K562 (cell line): ENCODE measurements at regions not wholly inside any gene's neighbourhood (a gene's known extent, or its start where the extent isn't known, plus 50 kb on each side); places are given as distances from the start of the nearest gene placed in this dataset.

Source experiments
- ATAC-seq: fragments of 200-7000 bp; cut with Tn5 transposase; 3 replicates; pipeline ENCODE4 v1.9.1; 2020; ENCODE audit warnings: moderate library complexity
- BruUV-seq: library from RNA; stranded (reverse); fragments of 400-500 nt; replicated peaks from 2 replicates; lab custom pipeline; 2021; lab: Mats Ljungman, UMichigan
- CTCF ChIA-PET: fragments of 300-600 bp; formaldehyde crosslinking; extraction: SDS; loops from one replicate; lab custom pipeline; 2021; ENCODE audit warnings: low intra/inter-chr PET ratio; lab: Yijun Ruan, JAX
- POLR2A ChIA-PET: fragments of 300-600, 350-650 bp; sonication (Branson Sonifier 250); formaldehyde crosslinking; extraction: SDS; loops from one replicate; lab custom pipeline; 2021; ENCODE audit warnings: antibody characterized with exemption, inconsistent platforms; lab: Yijun Ruan, JAX
- DNase-seq, 4 experiments: peaks; one replicate each; pipeline versions ENCODE4 v3.0.0 to v3.0.0-alpha.2; 2011 to 2018; ENCODE audit warnings: low spot score in 3 of 4, mixed read lengths in 3 of 4; ENCODE audit errors: extremely low read depth in 1 of 4
- FAIRE-seq: peaks from 2 replicates; lab custom pipeline; 2011; peaks lifted over from hg19 to GRCh38; lab: Jason Lieb, UNC
- H2AFZ ChIP-seq: 2 replicates; pipeline ENCODE4 v1.6.0; 2011; ENCODE audit warnings: low read depth, low read length, control low read depth, inconsistent platforms
- H3K27ac ChIP-seq: fragments of 200-600 bp; 3 replicates; pipeline ENCODE4 v1.8.0; 2011; ENCODE audit warnings: low read depth, mild to moderate bottlenecking, control low read depth, inconsistent platforms, low read length, moderate library complexity, mixed read lengths; ENCODE audit errors: extremely low read depth
- H3K27me3 ChIP-seq, 2 experiments: fragments of 300-600 bp in 1 of 2; 2 replicates in 1 of 2; 3 replicates in 1 of 2; pipeline versions ENCODE4 v1.6.0 to v1.8.0; 2011; ENCODE audit warnings: inconsistent platforms in 2 of 2, low read length in 2 of 2, mild to moderate bottlenecking in 1 of 2, mixed read lengths in 1 of 2, moderate library complexity in 1 of 2; ENCODE audit not compliant: control insufficient read depth in 2 of 2, insufficient read depth in 2 of 2
- H3K36me3 ChIP-seq: fragments of 300-600 bp; 3 replicates; pipeline ENCODE4 v1.8.0; 2011; ENCODE audit warnings: mild to moderate bottlenecking, low read length, inconsistent platforms; ENCODE audit not compliant: control insufficient read depth, insufficient read depth
- H3K4me1 ChIP-seq, 2 experiments: fragments of 200-600 bp in 1 of 2; replicated peaks in 1 of 2; 2 replicates in 1 of 2; 3 replicates in 1 of 2; pipeline versions ENCODE4 v1.5.1 to v1.8.0; 2011; ENCODE audit warnings: inconsistent platforms in 2 of 2, low read length in 2 of 2, mild to moderate bottlenecking in 1 of 2, mixed read lengths in 1 of 2, moderate library complexity in 1 of 2; ENCODE audit not compliant: control insufficient read depth in 2 of 2, insufficient read depth in 2 of 2
- H3K4me2 ChIP-seq: 2 replicates; pipeline ENCODE4 v1.6.1; 2011; ENCODE audit warnings: low read length, control low read depth, inconsistent platforms, mixed read lengths; ENCODE audit not compliant: insufficient read depth
- H3K4me3 ChIP-seq: fragments of 200-600 bp; sonication (generic), shearing (Covaris generic); 2 replicates; pipeline ENCODE4 v1.5.1; 2016; ENCODE audit warnings: control low read depth, inconsistent platforms
- H3K79me2 ChIP-seq: fragments of 200-600 bp; 3 replicates; pipeline ENCODE4 v1.8.0; 2011; ENCODE audit warnings: low read length, inconsistent platforms; ENCODE audit not compliant: control insufficient read depth, insufficient read depth
- H3K9ac ChIP-seq, 2 experiments: 2 replicates each; pipeline versions ENCODE4 v1.6.0 to v1.6.1; 2011; ENCODE audit warnings: low read depth in 2 of 2, low read length in 2 of 2, control low read depth in 1 of 2, inconsistent platforms in 1 of 2, mild to moderate bottlenecking in 1 of 2, mixed read lengths in 1 of 2; ENCODE audit not compliant: insufficient read depth in 1 of 2
- H3K9me1 ChIP-seq: one replicate; pipeline ENCODE4 v1.6.0; 2011; ENCODE audit warnings: inconsistent platforms, mild to moderate bottlenecking, low read length, moderate library complexity; ENCODE audit not compliant: control insufficient read depth, insufficient read depth
- H3K9me3 ChIP-seq: replicated peaks from 2 replicates; pipeline ENCODE4 v1.5.1; 2011; ENCODE audit warnings: low read depth, low read length, inconsistent platforms; ENCODE audit not compliant: control insufficient read depth, insufficient read depth
- H4K20me1 ChIP-seq: replicated peaks from 2 replicates; pipeline ENCODE4 v1.6.1; 2011; ENCODE audit warnings: low read length, inconsistent platforms, mixed read lengths; ENCODE audit not compliant: control insufficient read depth, insufficient read depth
- CBX3 ChIP-seq, 2 experiments: IDR thresholded peaks; 1 replicate in 1 of 2; 2 replicates in 1 of 2; pipeline ENCODE4 v1.6.1; 2012; ENCODE audit warnings: inconsistent platforms in 2 of 2, low read length in 2 of 2, borderline replicate concordance in 1 of 2, control low read depth in 1 of 2
- CBX5 ChIP-seq: IDR thresholded peaks from 2 replicates; pipeline ENCODE4 v1.6.1; 2014; ENCODE audit warnings: low read depth, borderline replicate concordance
- CLOCK ChIP-seq: fragments of 250-450 bp; sonication (Bioruptor Pico); IDR thresholded peaks from 2 replicates; pipeline ENCODE4 v1.4.0; 2020; ENCODE audit warnings: mild to moderate bottlenecking, moderate library complexity, borderline replicate concordance
- CTBP1 ChIP-seq: fragments of 450-650 bp; IDR thresholded peaks from 2 replicates; pipeline ENCODE4 v1.6.1; 2016; ENCODE audit warnings: borderline replicate concordance
- HDAC1 ChIP-seq, 2 experiments: fragments of 450-650 bp; IDR thresholded peaks; 2 replicates each; pipeline ENCODE4 v1.6.1; 2016 to 2017; ENCODE audit warnings: inconsistent platforms in 1 of 2, mild to moderate bottlenecking in 1 of 2, moderate library complexity in 1 of 2
- L3MBTL2 ChIP-seq: fragments of 450-650 bp; IDR thresholded peaks from 2 replicates; pipeline ENCODE4 v1.6.1; 2016; ENCODE audit warnings: mild to moderate bottlenecking, moderate library complexity
- POLR3A ChIP-seq: IDR thresholded peaks from 2 replicates; pipeline ENCODE4 v1.6.1; 2011; ENCODE audit warnings: borderline replicate concordance, mild to moderate bottlenecking, moderate library complexity; ENCODE audit not compliant: insufficient read length, insufficient read depth; ENCODE audit errors: extremely low read depth
- PTBP1 ChIP-seq: fragments of 200-400 bp; formaldehyde crosslinking; IDR thresholded peaks from 2 replicates; pipeline ENCODE4 v1.6.1; 2017; ENCODE audit warnings: low read depth, low read length
- PTRF ChIP-seq: fragments of 450-650 bp; IDR thresholded peaks from 2 replicates; pipeline ENCODE4 v1.6.1; 2016; ENCODE audit warnings: mild to moderate bottlenecking, missing genetic modification characterization, missing compliant biosample characterization
- RCOR1 ChIP-seq, 2 experiments: IDR thresholded peaks; 2 replicates each; pipeline ENCODE4 v1.6.1; 2012; ENCODE audit warnings: low read depth in 2 of 2, low read length in 2 of 2, borderline replicate concordance in 1 of 2, improper control_type of control experiment in 1 of 2
- SMAD3 ChIP-seq: fragments of 450-650 bp; formaldehyde crosslinking; conservative IDR thresholded peaks from 2 replicates; pipeline ENCODE4 v1.4.0; 2020; ENCODE audit warnings: mild to moderate bottlenecking
- SMARCB1 ChIP-seq: IDR thresholded peaks from 2 replicates; pipeline ENCODE4 v1.6.1; 2011; ENCODE audit warnings: improper control_type of control experiment, low read depth; ENCODE audit not compliant: insufficient read length
- STAT5A ChIP-seq: IDR thresholded peaks from 2 replicates; pipeline ENCODE4 v1.6.1; 2012; ENCODE audit warnings: low read length, inconsistent platforms, borderline replicate concordance
- TEAD2 ChIP-seq: fragments of 450-650 bp; IDR thresholded peaks from 2 replicates; pipeline ENCODE4 v1.6.1; 2016; ENCODE audit warnings: missing genetic modification characterization, control low read depth, missing compliant biosample characterization
- TFAM ChIP-seq: fragments of 250-450 bp; sonication (Bioruptor Pico); conservative IDR thresholded peaks from 2 replicates; pipeline ENCODE4 v1.5.0; 2021; ENCODE audit warnings: mild to moderate bottlenecking, moderate library complexity
- ZBTB8A ChIP-seq: fragments of 450-650 bp; IDR thresholded peaks from 2 replicates; pipeline ENCODE4 v1.6.1; 2018; ENCODE audit warnings: mild to moderate bottlenecking, moderate library complexity; ENCODE audit not compliant: partially characterized antibody
- WGBS: fragments of 100-300 bp; shearing (Covaris generic); methylation state at CpG from one replicate; pipeline ENCODE4 v1.1.6; 2016; ENCODE audit warnings: low coverage, mixed read lengths; ENCODE audit not compliant: insufficient coverage; ENCODE audit errors: missing lambda C conversion rate; 5-methylcytosine and 5-hydroxymethylcytosine counted together
- in situ Hi-C: fragments of 300-500 bp; cut with MboI; formaldehyde crosslinking; loops from 4 replicates; pipeline ENCODE4 v1.15.0; 2018; ENCODE audit warnings: inconsistent platforms, mixed read lengths
- intact Hi-C: fragments of 100-400 bp; cut with micrococcal nuclease; formaldehyde crosslinking; loops from 2 replicates; pipeline ENCODE4 v1.14.2; 2022
- TF ChIP-seq, protein P1 (sequence below): sonication (generic); formaldehyde crosslinking; IDR thresholded peaks from 2 replicates; pipeline ENCODE4 v1.8.0; 2022; ENCODE audit warnings: missing genetic modification reagents, mild to moderate bottlenecking, borderline replicate concordance

GRCh38 chr5:27502236-27502635, 463.9 kb upstream of the CDH9 start:
- BruUV-seq, result no TSS peak

GRCh38 chr5:27497491-27497890, 459.1 kb upstream of the CDH9 start:
- Histone ChIP-seq H3K27me3 (no peaks in the 10 kb centered on the region), H3K4me1 (no peaks in the 10 kb centered on the region), H3K9me3 (no peaks in the 10 kb centered on the region), H4K20me1 (no peaks in the 10 kb centered on the region), H3K9ac (no peak overlapping the region), H3K4me3 (no peak overlapping the region), H3K79me2 (no peaks in the 10 kb centered on the region), H3K27ac (no peak overlapping the region), H3K4me2 (no peak overlapping the region), H3K36me3 (no peaks in the 10 kb centered on the region), H3K9me1 (no peaks in the 10 kb centered on the region), H2AFZ (no peak overlapping the region)
- ATAC-seq (no peak), DNase-seq (no peak), FAIRE-seq (no peak)
- intact Hi-C loops, result no loop called here
- WGBS, result 0% methylated on average over 2 of the region's 2 CpGs
- in situ Hi-C loops, result no loop called here
- ChIA-PET POLR2A (interaction anchor here (0.8 kb wide), 1 partner anchor 9 kb away, joined by 3 read pairs; no protein-coding TSS in a partner anchor), CTCF (no interaction called here)
- no TSS peak for BruUV-seq
- no peak for TF ChIP-seq TFAM
- no peak for TF ChIP-seq CTBP1
- no peak for TF ChIP-seq SMAD3 (CRISPR knock-in tag)
- no peak for TF ChIP-seq PTRF (tag)
- TF ChIP-seq RCOR1 (IDR thresholded peaks at IDR 0.05; ENCODE audit: borderline replicate concordance in 1 of 2, low read depth in 2 of 2, low read length in 2 of 2), result no peak
- no peak for TF ChIP-seq ZBTB8A
- TF ChIP-seq CBX5, result no peak
- no peak for TF ChIP-seq L3MBTL2
- TF ChIP-seq TEAD2 (tag), result no peak
- no peak for TF ChIP-seq CBX3 (IDR thresholded peaks at IDR 0.05; ENCODE audit: borderline replicate concordance in 1 of 2, low read length in 2 of 2)
- no peak for TF ChIP-seq CLOCK (CRISPR knock-in tag)
- TF ChIP-seq STAT5A, result no peak
- TF ChIP-seq, protein P1, sequence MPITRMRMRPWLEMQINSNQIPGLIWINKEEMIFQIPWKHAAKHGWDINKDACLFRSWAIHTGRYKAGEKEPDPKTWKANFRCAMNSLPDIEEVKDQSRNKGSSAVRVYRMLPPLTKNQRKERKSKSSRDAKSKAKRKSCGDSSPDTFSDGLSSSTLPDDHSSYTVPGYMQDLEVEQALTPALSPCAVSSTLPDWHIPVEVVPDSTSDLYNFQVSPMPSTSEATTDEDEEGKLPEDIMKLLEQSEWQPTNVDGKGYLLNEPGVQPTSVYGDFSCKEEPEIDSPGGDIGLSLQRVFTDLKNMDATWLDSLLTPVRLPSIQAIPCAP (CRISPR knock-in tag), result no peak

More at GRCh38 chr5:27502236-27502635, 463.9 kb upstream of the CDH9 start:
- TF ChIP-seq PTBP1 (no peak), POLR3A (no peak), HDAC1 (IDR thresholded peaks at IDR 0.05) (no peak), SMARCB1 (no peak)
- WGBS, result 0% methylated on average over 5 of the region's 5 CpGs
- H3K4me1 ChIP-seq, result no peaks in the 10 kb centered on the region
- ChIA-PET POLR2A (interaction anchor here (0.6 kb wide), 1 partner anchor 202 kb away, joined by 3 read pairs; no protein-coding TSS in a partner anchor), CTCF (no interaction called here)
- H3K27ac ChIP-seq, result no peak overlapping the region
- FAIRE-seq, result no peak
- in situ Hi-C loops (no loop called here), intact Hi-C loops (no loop called here)
- H4K20me1 ChIP-seq, result no peaks in the 10 kb centered on the region
- no peaks in the 10 kb centered on the region for H3K27me3 ChIP-seq
- H3K79me2 ChIP-seq, result no peaks in the 10 kb centered on the region
- H3K4me3 ChIP-seq, result no peak overlapping the region
- H2AFZ ChIP-seq, result no peak overlapping the region
- H3K4me2 ChIP-seq, result no peak overlapping the region
- DNase-seq, result no peak
- no peaks in the 10 kb centered on the region for H3K36me3 ChIP-seq
- ATAC-seq, result no peak
- no peaks in the 10 kb centered on the region for H3K9me3 ChIP-seq
- no peaks in the 10 kb centered on the region for H3K9me1 ChIP-seq
- H3K9ac ChIP-seq, result no peak overlapping the region
